ENCODE measurements at regions not wholly inside any gene's neighbourhood (a gene's known extent, or its start where the extent isn't known, plus 50 kb on each side); places are given as distances from the start of the nearest gene placed in this dataset.

DNA sequence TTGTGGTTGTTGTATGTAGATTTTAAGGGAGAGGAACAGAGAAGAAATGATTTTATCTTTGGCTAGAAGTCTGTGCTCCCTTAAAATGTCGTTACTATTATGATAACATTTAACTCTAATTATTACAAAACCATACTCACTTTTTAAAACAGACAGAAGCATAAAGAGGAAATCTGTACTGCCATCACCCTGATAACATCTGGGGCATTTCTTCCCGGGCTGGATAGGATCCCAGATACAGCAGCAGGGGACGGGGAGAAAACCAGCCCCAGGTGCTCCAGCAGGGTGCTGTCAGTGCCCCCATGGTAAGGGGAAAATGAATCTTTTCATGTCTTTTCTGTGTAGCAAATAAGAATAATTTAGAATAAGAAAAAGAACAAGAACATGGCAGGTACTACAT lies 139.4 kb upstream of the IRX6 start:
- WGBS, 2 donors = 23 to 25% methylated on average over 3 of the region's 3 CpGs
- Histone ChIP-seq H3K4me3 (replicated peaks in 1 of 3) (no peak overlapping the region), H3K27me3 (no peaks in the 10 kb centered on the region), H3K27ac (no peak overlapping the region), H3K9me3 (no peaks in the 10 kb centered on the region), H3K36me3 (no peaks in the 10 kb centered on the region), H3K4me1 (no peaks in the 10 kb centered on the region)
- TF ChIP-seq, protein P1, sequence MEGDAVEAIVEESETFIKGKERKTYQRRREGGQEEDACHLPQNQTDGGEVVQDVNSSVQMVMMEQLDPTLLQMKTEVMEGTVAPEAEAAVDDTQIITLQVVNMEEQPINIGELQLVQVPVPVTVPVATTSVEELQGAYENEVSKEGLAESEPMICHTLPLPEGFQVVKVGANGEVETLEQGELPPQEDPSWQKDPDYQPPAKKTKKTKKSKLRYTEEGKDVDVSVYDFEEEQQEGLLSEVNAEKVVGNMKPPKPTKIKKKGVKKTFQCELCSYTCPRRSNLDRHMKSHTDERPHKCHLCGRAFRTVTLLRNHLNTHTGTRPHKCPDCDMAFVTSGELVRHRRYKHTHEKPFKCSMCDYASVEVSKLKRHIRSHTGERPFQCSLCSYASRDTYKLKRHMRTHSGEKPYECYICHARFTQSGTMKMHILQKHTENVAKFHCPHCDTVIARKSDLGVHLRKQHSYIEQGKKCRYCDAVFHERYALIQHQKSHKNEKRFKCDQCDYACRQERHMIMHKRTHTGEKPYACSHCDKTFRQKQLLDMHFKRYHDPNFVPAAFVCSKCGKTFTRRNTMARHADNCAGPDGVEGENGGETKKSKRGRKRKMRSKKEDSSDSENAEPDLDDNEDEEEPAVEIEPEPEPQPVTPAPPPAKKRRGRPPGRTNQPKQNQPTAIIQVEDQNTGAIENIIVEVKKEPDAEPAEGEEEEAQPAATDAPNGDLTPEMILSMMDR (IDR thresholded peaks at IDR 0.05) = no peak
- no peak for TF ChIP-seq POLR2A (IDR thresholded peaks at IDR 0.05)
- no peak for DNase-seq
- intact Hi-C loops (cut with DNase I) = no loop called here

DNA sequence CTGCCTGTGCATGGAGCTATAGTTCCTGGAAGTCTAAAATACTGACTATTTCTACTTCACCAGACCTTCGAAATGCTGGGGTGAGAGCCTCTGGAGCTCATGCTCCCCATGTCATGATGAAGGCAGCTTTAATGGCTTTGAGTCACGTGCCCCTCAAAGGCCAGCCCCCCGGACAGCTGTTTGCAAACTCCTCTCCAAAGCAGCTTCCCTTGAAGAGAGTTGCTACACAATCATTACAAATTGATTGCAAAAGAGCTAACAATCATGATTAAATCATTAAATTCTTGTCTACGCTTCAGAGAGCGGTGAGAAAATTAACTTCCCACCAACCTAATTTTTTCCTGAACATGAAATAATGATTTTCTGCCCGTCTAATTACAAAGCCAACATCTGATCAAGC lies 134.8 kb upstream of the IRX6 start:
- no peak overlapping the region for H3K4me3 ChIP-seq (replicated peaks in 1 of 3)
- H3K36me3 ChIP-seq = no peaks in the 10 kb centered on the region
- H3K27ac ChIP-seq = no peak overlapping the region
- intact Hi-C loops (cut with DNase I) = no loop called here
- TF ChIP-seq, protein P1 (IDR thresholded peaks at IDR 0.05) = no peak
- no peak for TF ChIP-seq POLR2A (IDR thresholded peaks at IDR 0.05)
- no peaks in the 10 kb centered on the region for H3K9me3 ChIP-seq
- H3K27me3 ChIP-seq = no peaks in the 10 kb centered on the region
- DNase-seq = no peak
- H3K4me1 ChIP-seq = no peaks in the 10 kb centered on the region
- WGBS, 2 donors = 60 to 66% methylated on average over 6 of the region's 6 CpGs

DNA sequence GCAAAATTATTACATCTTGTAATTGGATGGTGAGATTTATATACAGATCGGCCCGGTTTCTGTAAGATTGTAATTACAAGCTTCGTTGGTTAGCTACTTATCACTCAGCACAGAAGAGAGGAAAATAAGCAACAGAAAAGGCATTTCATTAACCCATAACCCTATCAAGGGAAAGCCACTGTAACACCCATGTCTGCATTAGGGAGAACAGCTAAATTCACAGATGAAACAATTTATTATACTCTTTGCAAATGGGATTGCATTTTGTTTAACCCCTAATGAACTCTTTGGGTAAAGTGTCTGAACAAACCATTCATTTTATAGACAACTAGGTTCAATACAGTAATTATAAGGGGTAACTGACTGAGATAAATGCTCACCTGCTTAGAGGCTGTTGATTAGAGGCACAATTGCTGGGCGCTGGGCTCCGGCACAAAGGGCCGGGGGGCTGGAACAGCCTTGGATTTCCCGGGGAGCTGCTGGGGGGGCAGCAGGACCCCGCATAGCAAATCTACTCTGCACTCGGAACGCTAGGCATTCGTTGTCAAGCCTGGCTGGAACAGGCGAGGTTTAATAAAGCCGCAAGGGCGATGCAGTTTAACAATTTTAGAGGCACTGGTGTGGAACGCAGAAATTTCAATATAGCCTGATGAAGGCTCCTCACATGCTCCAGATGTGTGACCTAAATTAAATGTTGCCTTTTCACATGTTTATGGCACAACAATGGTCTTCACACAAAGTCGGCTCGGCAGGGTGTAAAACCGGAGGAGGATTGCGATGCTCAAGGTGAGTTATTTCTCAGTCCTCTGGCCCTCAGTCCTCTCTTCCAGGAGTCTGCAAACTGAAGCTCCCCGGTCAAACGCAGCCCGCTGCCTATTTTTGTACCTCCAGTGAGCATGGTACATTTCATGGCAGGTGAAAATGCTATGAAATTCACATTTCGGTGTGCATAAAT lies 134.0 kb upstream of the IRX6 start:
- no peak for DNase-seq
- H3K27me3 ChIP-seq = no peaks in the 10 kb centered on the region
- no peaks in the 10 kb centered on the region for H3K4me1 ChIP-seq
- H3K27ac ChIP-seq = no peak overlapping the region
- H3K9me3 ChIP-seq = no peaks in the 10 kb centered on the region
- 39 to 41% methylated on average over 23 of the region's 23 CpGs for WGBS, 2 donors
- intact Hi-C loops (cut with DNase I) = no loop called here
- no peak overlapping the region for H3K4me3 ChIP-seq (replicated peaks in 1 of 3)
- H3K36me3 ChIP-seq = no peaks in the 10 kb centered on the region
- TF ChIP-seq POLR2A (IDR thresholded peaks at IDR 0.05) = no peak
- TF ChIP-seq, protein P1 (IDR thresholded peaks at IDR 0.05) = no peak

DNA sequence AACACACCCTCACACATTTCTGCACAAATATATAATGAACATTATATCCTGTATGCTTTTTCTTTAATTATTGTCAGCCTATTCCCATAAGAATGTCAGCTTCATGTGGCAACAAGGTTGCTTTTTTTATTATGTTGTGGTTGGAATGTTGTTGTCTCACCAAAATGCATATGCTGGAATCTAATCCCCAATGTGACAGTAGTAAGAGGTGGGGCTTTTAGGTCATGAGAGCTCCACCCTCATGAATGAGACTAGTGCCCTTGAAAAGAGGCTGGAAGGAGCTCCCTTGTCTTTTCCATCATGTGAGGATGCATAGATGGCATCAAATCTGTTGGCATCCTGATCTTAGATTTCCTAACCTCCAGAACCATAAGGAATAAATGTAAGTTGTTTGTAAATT lies 131.3 kb upstream of the IRX6 start:
- TF ChIP-seq, protein P1 (IDR thresholded peaks at IDR 0.05) = no peak
- no peak for TF ChIP-seq POLR2A (IDR thresholded peaks at IDR 0.05)
- no peak for DNase-seq
- Histone ChIP-seq H3K4me3 (replicated peaks in 1 of 3) (no peak overlapping the region), H3K27me3 (no peaks in the 10 kb centered on the region), H3K36me3 (no peaks in the 10 kb centered on the region), H3K4me1 (no peaks in the 10 kb centered on the region), H3K27ac (no peak overlapping the region), H3K9me3 (no peaks in the 10 kb centered on the region)
- intact Hi-C loops (cut with DNase I) = no loop called here

DNA sequence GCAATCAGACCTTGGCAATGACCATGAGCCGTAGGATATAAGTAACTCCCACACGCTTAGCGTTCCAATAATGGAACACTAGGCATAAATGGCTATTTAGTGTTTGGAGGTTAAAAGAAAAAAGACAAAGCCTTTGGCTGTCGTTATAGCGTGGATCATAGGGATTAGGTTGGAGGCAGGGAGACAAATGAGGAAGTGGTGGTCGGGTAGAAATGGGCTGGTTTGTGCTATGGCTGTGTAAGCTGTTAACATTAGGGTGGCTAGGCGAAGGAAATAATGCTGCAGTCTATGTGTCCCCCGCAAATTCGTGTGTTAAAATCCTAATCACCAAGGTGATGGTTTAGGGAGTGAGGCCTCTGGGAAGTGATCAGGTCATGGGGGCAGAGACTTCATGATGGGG lies 120.4 kb upstream of the IRX6 start:
- no peak overlapping the region for H3K4me3 ChIP-seq (replicated peaks in 1 of 3)
- no peak overlapping the region for H3K27ac ChIP-seq
- no peaks in the 10 kb centered on the region for H3K27me3 ChIP-seq
- H3K36me3 ChIP-seq = no peaks in the 10 kb centered on the region
- 79 to 88% methylated on average over 9 of the region's 9 CpGs for WGBS, 2 donors
- no peak for TF ChIP-seq POLR2A (IDR thresholded peaks at IDR 0.05)
- no peaks in the 10 kb centered on the region for H3K9me3 ChIP-seq
- intact Hi-C loops (cut with DNase I) = no loop called here
- no peaks in the 10 kb centered on the region for H3K4me1 ChIP-seq
- DNase-seq = no peak
